ENCODE measurements at regions not wholly inside any gene's neighbourhood (a gene's known extent, or its start where the extent isn't known, plus 50 kb on each side); places are given as distances from the start of the nearest gene placed in this dataset.

DNA sequence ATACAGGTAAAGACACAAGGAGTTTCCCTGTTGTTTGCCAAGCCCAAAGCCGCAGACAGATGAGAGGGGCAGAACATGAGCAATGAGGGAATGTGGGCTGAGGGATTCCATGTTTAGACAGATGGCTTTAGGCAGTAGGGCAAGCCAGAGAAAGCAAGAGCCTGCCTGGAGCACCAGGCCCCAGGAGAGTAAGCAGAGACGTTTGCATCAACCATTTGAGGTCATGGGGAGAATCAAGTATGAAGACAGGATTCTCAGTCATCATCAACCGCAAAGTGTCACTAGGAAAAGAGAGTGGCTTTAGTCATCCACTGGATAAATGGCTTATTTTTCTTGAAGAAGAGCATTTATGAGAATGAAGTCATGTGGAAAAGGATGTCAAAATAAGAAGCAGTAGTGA, 184.7 kb downstream of the COG6 start:
- Histone ChIP-seq H3K27me3 (ENCODE audit: insufficient read depth, low read length) (no peaks in the 10 kb centered on the region), H3K79me2 (ENCODE audit: insufficient read depth, low read length) (no peaks in the 10 kb centered on the region), H4K20me1 (ENCODE audit: insufficient read depth, low read length) (no peaks in the 10 kb centered on the region), H3K36me3 (ENCODE audit: insufficient read depth, low read length) (no peaks in the 10 kb centered on the region), H3K4me3 (ENCODE audit: insufficient read depth, low read depth, low read length) (no peak overlapping the region), H3K9ac (ENCODE audit: low read length) (no peak overlapping the region), H2AFZ (ENCODE audit: low read depth, low read length) (no peak overlapping the region), H3K4me1 (ENCODE audit: insufficient read depth, low read length) (no peaks in the 10 kb centered on the region), H3K4me2 (ENCODE audit: low read length) (no peak overlapping the region), H3K9me3 (ENCODE audit: insufficient read depth, low read depth, low read length) (no peaks in the 10 kb centered on the region), H3K27ac (ENCODE audit: low read depth, low read length) (no peak overlapping the region)
- TF ChIP-seq EZH2 (IDR thresholded peaks at IDR 0.05; ENCODE audit: insufficient read depth, low read length): no peak
- TF ChIP-seq, protein P1, sequence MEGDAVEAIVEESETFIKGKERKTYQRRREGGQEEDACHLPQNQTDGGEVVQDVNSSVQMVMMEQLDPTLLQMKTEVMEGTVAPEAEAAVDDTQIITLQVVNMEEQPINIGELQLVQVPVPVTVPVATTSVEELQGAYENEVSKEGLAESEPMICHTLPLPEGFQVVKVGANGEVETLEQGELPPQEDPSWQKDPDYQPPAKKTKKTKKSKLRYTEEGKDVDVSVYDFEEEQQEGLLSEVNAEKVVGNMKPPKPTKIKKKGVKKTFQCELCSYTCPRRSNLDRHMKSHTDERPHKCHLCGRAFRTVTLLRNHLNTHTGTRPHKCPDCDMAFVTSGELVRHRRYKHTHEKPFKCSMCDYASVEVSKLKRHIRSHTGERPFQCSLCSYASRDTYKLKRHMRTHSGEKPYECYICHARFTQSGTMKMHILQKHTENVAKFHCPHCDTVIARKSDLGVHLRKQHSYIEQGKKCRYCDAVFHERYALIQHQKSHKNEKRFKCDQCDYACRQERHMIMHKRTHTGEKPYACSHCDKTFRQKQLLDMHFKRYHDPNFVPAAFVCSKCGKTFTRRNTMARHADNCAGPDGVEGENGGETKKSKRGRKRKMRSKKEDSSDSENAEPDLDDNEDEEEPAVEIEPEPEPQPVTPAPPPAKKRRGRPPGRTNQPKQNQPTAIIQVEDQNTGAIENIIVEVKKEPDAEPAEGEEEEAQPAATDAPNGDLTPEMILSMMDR (IDR thresholded peaks at IDR 0.05; ENCODE audit: insufficient read depth, low read depth, low read length): no peak
- Mint-ChIP-seq H3K4me3 (ENCODE audit: unreplicated experiment) (no peak overlapping the region), H3K4me1 (ENCODE audit: low read depth, unreplicated experiment) (peaks cover 2% of the 10 kb centered on the region), H3K36me3 (ENCODE audit: low read depth, unreplicated experiment) (no peaks in the 10 kb centered on the region), H3K9me3 (ENCODE audit: unreplicated experiment) (no peaks in the 10 kb centered on the region), H3K27me3 (ENCODE audit: low read depth, unreplicated experiment) (no peaks in the 10 kb centered on the region), H3K27ac (ENCODE audit: unreplicated experiment) (no peak overlapping the region)
- FAIRE-seq (no peak), DNase-seq (ENCODE audit: low read depth) (no peak)

DNA sequence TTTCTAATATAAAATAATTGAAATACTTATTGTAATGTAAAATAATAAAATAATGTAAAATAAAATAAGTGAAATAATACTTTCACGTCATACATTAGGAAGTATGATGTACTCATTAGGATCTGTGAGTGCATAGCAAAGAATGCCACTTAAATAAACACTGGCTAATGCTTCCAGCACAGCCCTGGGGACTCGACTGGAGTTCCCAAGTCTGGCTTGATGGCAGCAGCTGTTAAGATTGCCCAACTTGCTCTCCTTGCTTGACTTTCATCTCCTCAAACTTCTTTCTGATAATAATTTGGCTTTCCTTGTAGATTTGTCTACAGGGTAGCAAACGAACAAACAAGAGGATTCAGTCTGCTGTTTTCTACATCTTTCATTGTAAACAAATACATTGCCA, 191.9 kb downstream of the COG6 start:
- no peak overlapping the region for H2AFZ ChIP-seq (ENCODE audit: low read depth, low read length)

DNA sequence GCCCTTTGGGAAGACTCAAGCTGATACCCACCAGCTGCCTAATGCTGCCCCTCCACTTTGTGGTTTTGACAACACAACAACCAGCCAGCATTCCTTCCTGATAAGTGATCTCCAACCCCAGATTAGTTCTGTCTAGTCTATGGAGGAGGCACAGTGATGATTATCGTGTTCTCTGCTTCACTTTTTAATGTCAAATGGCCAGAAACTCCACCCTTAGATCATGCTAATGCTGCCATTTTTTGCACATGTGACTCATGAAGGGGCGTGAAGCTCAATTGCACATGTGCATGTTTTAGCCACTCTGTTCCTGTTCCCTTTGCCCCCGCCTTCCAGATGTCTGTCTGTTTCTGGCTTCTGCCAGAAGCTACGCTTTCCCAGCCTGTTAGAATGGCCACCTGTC, 199.8 kb downstream of the COG6 start:
- Histone ChIP-seq H2AFZ (ENCODE audit: low read depth, low read length) (no peak overlapping the region), H3K4me3 (ENCODE audit: insufficient read depth, low read depth, low read length) (no peak overlapping the region), H3K27me3 (ENCODE audit: insufficient read depth, low read length) (no peaks in the 10 kb centered on the region), H3K4me2 (ENCODE audit: low read length) (no peak overlapping the region), H4K20me1 (ENCODE audit: insufficient read depth, low read length) (no peaks in the 10 kb centered on the region), H3K79me2 (ENCODE audit: insufficient read depth, low read length) (no peaks in the 10 kb centered on the region), H3K4me1 (ENCODE audit: insufficient read depth, low read length) (no peaks in the 10 kb centered on the region), H3K9me3 (ENCODE audit: insufficient read depth, low read depth, low read length) (no peaks in the 10 kb centered on the region), H3K36me3 (ENCODE audit: insufficient read depth, low read length) (no peaks in the 10 kb centered on the region), H3K27ac (ENCODE audit: low read depth, low read length) (no peak overlapping the region), H3K9ac (ENCODE audit: low read length) (no peak overlapping the region)
- H3K36me3 Mint-ChIP-seq (ENCODE audit: low read depth, unreplicated experiment): no peaks in the 10 kb centered on the region
- no peak overlapping the region for H3K4me3 Mint-ChIP-seq (ENCODE audit: unreplicated experiment)
- H3K27ac Mint-ChIP-seq (ENCODE audit: unreplicated experiment): peak overlapping the region; percentile 24
- no peak for DNase-seq (ENCODE audit: low read depth)
- peaks cover 12% of the 10 kb centered on the region for H3K9me3 Mint-ChIP-seq (ENCODE audit: unreplicated experiment)
- TF ChIP-seq, protein P1 (IDR thresholded peaks at IDR 0.05; ENCODE audit: insufficient read depth, low read depth, low read length): no peak
- TF ChIP-seq EZH2 (IDR thresholded peaks at IDR 0.05; ENCODE audit: insufficient read depth, low read length): no peak
- peaks cover 2% of the 10 kb centered on the region for H3K27me3 Mint-ChIP-seq (ENCODE audit: low read depth, unreplicated experiment)
- no peaks in the 10 kb centered on the region for H3K4me1 Mint-ChIP-seq (ENCODE audit: low read depth, unreplicated experiment)
- FAIRE-seq: no peak

More for the DNA sequence above, 191.9 kb downstream of the COG6 start:
- H3K4me3 Mint-ChIP-seq (ENCODE audit: unreplicated experiment): no peak overlapping the region
- H3K27me3 ChIP-seq (ENCODE audit: insufficient read depth, low read length): no peaks in the 10 kb centered on the region
- H3K36me3 ChIP-seq (ENCODE audit: insufficient read depth, low read length): no peaks in the 10 kb centered on the region
- H3K36me3 Mint-ChIP-seq (ENCODE audit: low read depth, unreplicated experiment): no peaks in the 10 kb centered on the region
- H3K79me2 ChIP-seq (ENCODE audit: insufficient read depth, low read length): no peaks in the 10 kb centered on the region
- no peaks in the 10 kb centered on the region for H3K9me3 ChIP-seq (ENCODE audit: insufficient read depth, low read depth, low read length)
- no peak overlapping the region for H3K27ac ChIP-seq (ENCODE audit: low read depth, low read length)
- no peaks in the 10 kb centered on the region for H3K4me1 Mint-ChIP-seq (ENCODE audit: low read depth, unreplicated experiment)
- no peak overlapping the region for H3K4me2 ChIP-seq (ENCODE audit: low read length)
- DNase-seq (ENCODE audit: low read depth) (no peak), FAIRE-seq (no peak)
- no peaks in the 10 kb centered on the region for H4K20me1 ChIP-seq (ENCODE audit: insufficient read depth, low read length)
- H3K9me3 Mint-ChIP-seq (ENCODE audit: unreplicated experiment): peaks cover 10% of the 10 kb centered on the region
- no peak for TF ChIP-seq EZH2 (IDR thresholded peaks at IDR 0.05; ENCODE audit: insufficient read depth, low read length)
- TF ChIP-seq, protein P1 (IDR thresholded peaks at IDR 0.05; ENCODE audit: insufficient read depth, low read depth, low read length): no peak
- H3K27me3 Mint-ChIP-seq (ENCODE audit: low read depth, unreplicated experiment): peaks cover 6% of the 10 kb centered on the region
- H3K4me3 ChIP-seq (ENCODE audit: insufficient read depth, low read depth, low read length): no peak overlapping the region
- no peak overlapping the region for H3K27ac Mint-ChIP-seq (ENCODE audit: unreplicated experiment)
- no peaks in the 10 kb centered on the region for H3K4me1 ChIP-seq (ENCODE audit: insufficient read depth, low read length)
- no peak overlapping the region for H3K9ac ChIP-seq (ENCODE audit: low read length)

Data from astrocyte (in vitro differentiated cells and primary cell).